Endodermal cell (in vitro differentiated cells): ENCODE measurements at regions not wholly inside any gene's neighbourhood (a gene's known extent, or its start where the extent isn't known, plus 50 kb on each side); places are given as distances from the start of the nearest gene placed in this dataset.

Source experiments
- DNase-seq: peaks from one replicate; pipeline ENCODE4 v3.0.0-alpha.2; 2017
- H3K27ac ChIP-seq: 2 replicates; pipeline ENCODE4 v1.5.1; 2013; ENCODE audit warnings: mild to moderate bottlenecking, low read depth, low read length, moderate library complexity
- H3K27me3 ChIP-seq: 2 replicates; pipeline ENCODE4 v1.6.1; 2013; ENCODE audit warnings: mild to moderate bottlenecking, low read length, moderate library complexity; ENCODE audit not compliant: insufficient read depth, control insufficient read depth, poor library complexity, severe bottlenecking
- H3K36me3 ChIP-seq: 2 replicates; pipeline ENCODE4 v1.7.0; 2013; ENCODE audit warnings: mild to moderate bottlenecking, low read length, moderate library complexity; ENCODE audit not compliant: control insufficient read depth, insufficient read depth
- H3K4me1 ChIP-seq: one replicate; pipeline ENCODE4 v1.7.0; 2013; ENCODE audit warnings: low read length; ENCODE audit not compliant: control insufficient read depth, insufficient read depth
- H3K4me3 ChIP-seq: 2 replicates; pipeline ENCODE4 v1.5.1; 2013; ENCODE audit warnings: mild to moderate bottlenecking, low read length, moderate library complexity
- H3K9ac ChIP-seq: 2 replicates; pipeline ENCODE4 v1.6.1; 2013; ENCODE audit warnings: mild to moderate bottlenecking, low read length, moderate library complexity; ENCODE audit not compliant: poor library complexity, severe bottlenecking; ENCODE audit errors: extremely low read depth
- H3K9me3 ChIP-seq: 2 replicates; pipeline ENCODE4 v1.6.1; 2013; ENCODE audit warnings: mild to moderate bottlenecking, low read length, moderate library complexity; ENCODE audit not compliant: control insufficient read depth
- H3K27ac Mint-ChIP-seq: 2 replicates; pipeline ENCODE4 v1.8.0; 2020; ENCODE audit warnings: mixed read lengths
- H3K27me3 Mint-ChIP-seq: 2 replicates; pipeline ENCODE4 v1.8.0; 2021; ENCODE audit warnings: mild to moderate bottlenecking, mixed read lengths; ENCODE audit not compliant: insufficient read depth
- H3K36me3 Mint-ChIP-seq: 2 replicates; pipeline ENCODE4 v1.8.0; 2020; ENCODE audit warnings: low read depth, mixed read lengths
- H3K4me1 Mint-ChIP-seq: 2 replicates; pipeline ENCODE4 v1.8.0; 2020; ENCODE audit warnings: mixed read lengths
- H3K4me3 Mint-ChIP-seq: 2 replicates; pipeline ENCODE4 v1.8.0; 2020; ENCODE audit warnings: mild to moderate bottlenecking, moderate library complexity, mixed read lengths
- H3K9me3 Mint-ChIP-seq: 2 replicates; pipeline ENCODE4 v1.8.0; 2020; ENCODE audit warnings: mild to moderate bottlenecking, mixed read lengths
- WGBS, 2 experiments: methylation state at CpG; one replicate each; pipeline versions ENCODE4 v1.1.5 to v1.1.7; 2013; ENCODE audit warnings: missing lambda C conversion rate in 2 of 2, mixed read lengths in 1 of 2; ENCODE audit not compliant: insufficient coverage in 1 of 2, insufficient read length in 1 of 2; 5-methylcytosine and 5-hydroxymethylcytosine counted together
- TF ChIP-seq, protein P1 (sequence below): fragments of 200-600 bp; sonication (generic); conservative IDR thresholded peaks from 2 replicates; pipeline ENCODE4 v1.5.0; 2021; ENCODE audit warnings: antibody characterized with exemption, mild to moderate bottlenecking

GRCh38 chr9:80806671-80807070 lies 882.7 kb downstream of the TLE1 start:
- Histone ChIP-seq H3K36me3 (no peaks in the 10 kb centered on the region), H3K9ac (no peak overlapping the region), H3K9me3 (no peaks in the 10 kb centered on the region), H3K27ac (no peak overlapping the region), H3K4me3 (no peak overlapping the region), H3K4me1 (no peaks in the 10 kb centered on the region), H3K27me3 (no peaks in the 10 kb centered on the region)
- Mint-ChIP-seq H3K27ac (no peak overlapping the region), H3K9me3 (no peaks in the 10 kb centered on the region), H3K4me1 (no peaks in the 10 kb centered on the region), H3K4me3 (no peak overlapping the region), H3K36me3 (no peaks in the 10 kb centered on the region), H3K27me3 (no peaks in the 10 kb centered on the region)
- no peak for DNase-seq
- TF ChIP-seq, protein P1, sequence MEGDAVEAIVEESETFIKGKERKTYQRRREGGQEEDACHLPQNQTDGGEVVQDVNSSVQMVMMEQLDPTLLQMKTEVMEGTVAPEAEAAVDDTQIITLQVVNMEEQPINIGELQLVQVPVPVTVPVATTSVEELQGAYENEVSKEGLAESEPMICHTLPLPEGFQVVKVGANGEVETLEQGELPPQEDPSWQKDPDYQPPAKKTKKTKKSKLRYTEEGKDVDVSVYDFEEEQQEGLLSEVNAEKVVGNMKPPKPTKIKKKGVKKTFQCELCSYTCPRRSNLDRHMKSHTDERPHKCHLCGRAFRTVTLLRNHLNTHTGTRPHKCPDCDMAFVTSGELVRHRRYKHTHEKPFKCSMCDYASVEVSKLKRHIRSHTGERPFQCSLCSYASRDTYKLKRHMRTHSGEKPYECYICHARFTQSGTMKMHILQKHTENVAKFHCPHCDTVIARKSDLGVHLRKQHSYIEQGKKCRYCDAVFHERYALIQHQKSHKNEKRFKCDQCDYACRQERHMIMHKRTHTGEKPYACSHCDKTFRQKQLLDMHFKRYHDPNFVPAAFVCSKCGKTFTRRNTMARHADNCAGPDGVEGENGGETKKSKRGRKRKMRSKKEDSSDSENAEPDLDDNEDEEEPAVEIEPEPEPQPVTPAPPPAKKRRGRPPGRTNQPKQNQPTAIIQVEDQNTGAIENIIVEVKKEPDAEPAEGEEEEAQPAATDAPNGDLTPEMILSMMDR, result no peak

DNA sequence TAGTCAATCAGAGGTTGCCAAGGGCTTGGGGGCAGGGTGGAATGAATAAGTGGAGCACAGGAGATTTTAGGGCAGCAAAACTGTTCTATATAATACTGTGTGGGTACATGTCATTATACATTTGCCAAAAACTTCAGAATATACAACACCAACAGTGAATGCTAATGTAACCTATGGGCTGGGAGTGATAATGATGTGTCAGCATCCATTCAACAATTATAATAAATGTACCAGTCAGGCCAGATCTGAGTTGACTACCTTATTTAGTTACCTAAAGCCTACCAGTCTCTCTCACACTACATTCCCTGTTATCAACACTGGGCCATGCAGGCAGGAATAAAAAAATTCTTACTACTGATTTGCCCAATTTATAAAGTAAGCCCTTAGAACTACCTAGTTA lies 884.5 kb downstream of the TLE1 start:
- DNase-seq, result no peak
- Mint-ChIP-seq H3K36me3 (no peaks in the 10 kb centered on the region), H3K4me3 (no peak overlapping the region), H3K27me3 (no peaks in the 10 kb centered on the region), H3K9me3 (peaks cover 1% of the 10 kb centered on the region), H3K27ac (no peak overlapping the region), H3K4me1 (no peaks in the 10 kb centered on the region)
- H3K9ac ChIP-seq, result no peak overlapping the region
- no peaks in the 10 kb centered on the region for H3K27me3 ChIP-seq
- H3K9me3 ChIP-seq, result no peaks in the 10 kb centered on the region
- TF ChIP-seq, protein P1, result no peak
- H3K36me3 ChIP-seq, result no peaks in the 10 kb centered on the region
- no peak overlapping the region for H3K27ac ChIP-seq
- H3K4me1 ChIP-seq, result no peaks in the 10 kb centered on the region
- no peak overlapping the region for H3K4me3 ChIP-seq

GRCh38 chr9:80797831-80798688 lies 891.3 kb downstream of the TLE1 start:
- 89 to 94% methylated on average over 3 to 4 of the region's 4 CpGs for WGBS, 2 experiments
- peak overlapping the region; percentile 94 for H3K27ac ChIP-seq
- Mint-ChIP-seq H3K27me3 (no peaks in the 10 kb centered on the region), H3K4me3 (no peak overlapping the region), H3K9me3 (peaks cover 1% of the 10 kb centered on the region), H3K36me3 (no peaks in the 10 kb centered on the region), H3K27ac (no peak overlapping the region), H3K4me1 (no peaks in the 10 kb centered on the region)
- H3K27me3 ChIP-seq, result no peaks in the 10 kb centered on the region
- TF ChIP-seq, protein P1, result no peak
- H3K4me1 ChIP-seq, result no peaks in the 10 kb centered on the region
- no peak for DNase-seq
- no peaks in the 10 kb centered on the region for H3K9me3 ChIP-seq
- H3K9ac ChIP-seq, result no peak overlapping the region
- H3K4me3 ChIP-seq, result no peak overlapping the region
- no peaks in the 10 kb centered on the region for H3K36me3 ChIP-seq
